ENCODE measurements at regions not wholly inside any gene's neighbourhood (a gene's known extent, or its start where the extent isn't known, plus 50 kb on each side); places are given as distances from the start of the nearest gene placed in this dataset.

GRCh38 chr1:20405051-20405754 is 80.8 kb downstream of the CAMK2N1 start:
- DNase-seq (ENCODE audit: low spot score) (peak; percentile 27), ATAC-seq (no peak)
